HEK293 (cell line): ENCODE measurements at regions not wholly inside any gene's neighbourhood (a gene's known extent, or its start where the extent isn't known, plus 50 kb on each side); places are given as distances from the start of the nearest gene placed in this dataset.
A peak's percentile ranks its signal among the peaks of the same experiment; 100 is the strongest.

Experiments
- CTCF ChIA-PET: fragments of 350-600 bp; formaldehyde crosslinking; extraction: SDS; loops from one replicate; lab custom pipeline; 2021; ENCODE audit warnings: antibody characterized with exemption; lab: Yijun Ruan, JAX
- POLR2A ChIA-PET: fragments of 300-600 bp; formaldehyde crosslinking; extraction: SDS; loops from one replicate; lab custom pipeline; 2020; ENCODE audit warnings: antibody characterized with exemption, inconsistent platforms; lab: Yijun Ruan, JAX
- H3K27ac ChIP-seq: fragments of 200-500 bp; sonication (Bioruptor generic); 2 replicates; pipeline ENCODE4 v1.5.1; 2014; ENCODE audit warnings: low read depth, low read length, control low read depth, inconsistent platforms; ENCODE audit errors: extremely low read depth
- H3K36me3 ChIP-seq, 2 experiments: fragments of 200-500 bp in 1 of 2; sonication (Bioruptor generic) in 1 of 2; 1 replicate in 1 of 2; 2 replicates in 1 of 2; pipeline ENCODE4 v1.5.1; 2014 to 2017; ENCODE audit warnings: inconsistent platforms in 2 of 2, low read length in 2 of 2; ENCODE audit not compliant: control insufficient read depth in 2 of 2, insufficient read depth in 1 of 2
- H3K4me1 ChIP-seq: fragments of 200-500 bp; sonication (Bioruptor generic); 2 replicates; pipeline ENCODE4 v1.5.1; 2014; ENCODE audit warnings: mild to moderate bottlenecking, low read length, inconsistent platforms; ENCODE audit not compliant: control insufficient read depth, insufficient read depth
- H3K4me3 ChIP-seq: 2 replicates; pipeline ENCODE4 v1.5.1; 2011; ENCODE audit warnings: low read depth, mild to moderate bottlenecking, control low read depth, low read length, moderate library complexity
- H3K9me3 ChIP-seq: fragments of 200-500 bp; sonication (Bioruptor generic); 2 replicates; pipeline ENCODE4 v1.5.1; 2014; ENCODE audit warnings: low read depth, low read length, inconsistent platforms; ENCODE audit not compliant: control insufficient read depth, insufficient read depth
- BCL11A ChIP-seq: fragments of 450-650 bp; formaldehyde crosslinking; IDR thresholded peaks from 2 replicates; pipeline ENCODE4 v1.5.1; 2016; ENCODE audit warnings: low read depth, missing biosample characterization, missing genetic modification characterization
- GLIS1 ChIP-seq: fragments of 450-650 bp; formaldehyde crosslinking; IDR thresholded peaks from 2 replicates; pipeline ENCODE4 v1.5.1; 2016; ENCODE audit warnings: missing biosample characterization, missing genetic modification characterization
- HOXD13 ChIP-seq: sonication (generic); formaldehyde crosslinking; IDR thresholded peaks from 2 replicates; pipeline ENCODE4 v1.8.0; 2022; ENCODE audit warnings: missing genetic modification reagents, borderline replicate concordance
- KLF1 ChIP-seq: fragments of 450-650 bp; formaldehyde crosslinking; IDR thresholded peaks from 2 replicates; pipeline ENCODE4 v1.5.1; 2016; ENCODE audit warnings: missing biosample characterization, missing genetic modification characterization
- MYNN ChIP-seq: fragments of 450-650 bp; formaldehyde crosslinking; IDR thresholded peaks from 2 replicates; pipeline ENCODE4 v1.5.1; 2016; ENCODE audit warnings: missing biosample characterization, missing genetic modification characterization, borderline replicate concordance
- SETDB1 ChIP-seq: IDR thresholded peaks from one replicate; pipeline ENCODE4 v1.6.1; 2017; ENCODE audit warnings: mild to moderate bottlenecking, low read length, moderate library complexity, mixed read lengths; ENCODE audit not compliant: insufficient read length
- TSHZ1 ChIP-seq: fragments of 450-650 bp; formaldehyde crosslinking; IDR thresholded peaks from 2 replicates; pipeline ENCODE4 v1.5.1; 2016; ENCODE audit warnings: missing biosample characterization, missing genetic modification characterization, borderline replicate concordance
- ZBTB17 ChIP-seq: fragments of 450-650 bp; formaldehyde crosslinking; IDR thresholded peaks from 2 replicates; pipeline ENCODE4 v1.5.1; 2016; ENCODE audit warnings: missing biosample characterization, missing genetic modification characterization
- ZBTB21 ChIP-seq: fragments of 450-650 bp; formaldehyde crosslinking; IDR thresholded peaks from 2 replicates; pipeline ENCODE4 v1.5.1; 2017; ENCODE audit warnings: missing biosample characterization, missing genetic modification characterization
- ZBTB7A ChIP-seq: fragments of 450-650 bp; formaldehyde crosslinking; IDR thresholded peaks from 2 replicates; pipeline ENCODE4 v1.5.1; 2016; ENCODE audit warnings: low read depth, missing biosample characterization, missing genetic modification characterization
- ZFP69B ChIP-seq: fragments of 450-650 bp; formaldehyde crosslinking; IDR thresholded peaks from 2 replicates; pipeline ENCODE4 v1.5.1; 2016; ENCODE audit warnings: missing biosample characterization, missing genetic modification characterization
- ZNF121 ChIP-seq: fragments of 450-650 bp; formaldehyde crosslinking; IDR thresholded peaks from 2 replicates; pipeline ENCODE4 v1.5.1; 2016; ENCODE audit warnings: missing biosample characterization, missing genetic modification characterization
- ZNF133 ChIP-seq: fragments of 450-650 bp; formaldehyde crosslinking; IDR thresholded peaks from 2 replicates; pipeline ENCODE4 v1.5.1; 2016; ENCODE audit warnings: missing biosample characterization, missing genetic modification characterization
- ZNF174 ChIP-seq: fragments of 450-650 bp; formaldehyde crosslinking; IDR thresholded peaks from 2 replicates; pipeline ENCODE4 v1.5.0; 2017; ENCODE audit warnings: missing biosample characterization, mild to moderate bottlenecking, missing genetic modification characterization
- ZNF214 ChIP-seq: fragments of 450-650 bp; formaldehyde crosslinking; IDR thresholded peaks from 2 replicates; pipeline ENCODE4 v1.5.1; 2017; ENCODE audit warnings: missing biosample characterization, mild to moderate bottlenecking, missing genetic modification characterization, borderline replicate concordance
- ZNF248 ChIP-seq: fragments of 450-650 bp; formaldehyde crosslinking; IDR thresholded peaks from 2 replicates; pipeline ENCODE4 v1.5.1; 2017; ENCODE audit warnings: missing biosample characterization, missing genetic modification characterization
- ZNF518A ChIP-seq: fragments of 450-650 bp; formaldehyde crosslinking; conservative IDR thresholded peaks from 2 replicates; pipeline ENCODE4 v1.5.1; 2016; ENCODE audit warnings: low read depth, missing biosample characterization, missing genetic modification characterization
- ZNF530 ChIP-seq: fragments of 450-650 bp; formaldehyde crosslinking; IDR thresholded peaks from 2 replicates; pipeline ENCODE4 v1.5.1; 2016; ENCODE audit warnings: low read depth, missing biosample characterization, missing genetic modification characterization
- ZNF600 ChIP-seq: fragments of 450-650 bp; formaldehyde crosslinking; IDR thresholded peaks from 2 replicates; pipeline ENCODE4 v1.5.1; 2016; ENCODE audit warnings: missing biosample characterization, missing genetic modification characterization
- ZNF658 ChIP-seq: fragments of 450-650 bp; formaldehyde crosslinking; IDR thresholded peaks from 2 replicates; pipeline ENCODE4; 2016; ENCODE audit warnings: missing biosample characterization, missing genetic modification characterization
- ZSCAN16 ChIP-seq: fragments of 450-650 bp; formaldehyde crosslinking; IDR thresholded peaks from 2 replicates; pipeline ENCODE4 v1.5.1; 2016; ENCODE audit warnings: missing biosample characterization, missing genetic modification characterization
- TF ChIP-seq, protein P1 (sequence below): fragments of 450-650 bp; IDR thresholded peaks from 2 replicates; pipeline ENCODE4 v1.5.1; 2018; ENCODE audit warnings: missing biosample characterization, missing genetic modification characterization
- TF ChIP-seq, protein P2 (sequence below): sonication (generic); formaldehyde crosslinking; IDR thresholded peaks from 2 replicates; pipeline ENCODE4 v1.8.1; 2022; ENCODE audit warnings: mild to moderate bottlenecking, moderate library complexity, missing genetic modification reagents
- TF ChIP-seq, protein P3 (sequence below): fragments of 450-650 bp; formaldehyde crosslinking; IDR thresholded peaks from 2 replicates; pipeline ENCODE4 v1.5.1; 2016; ENCODE audit warnings: missing biosample characterization, missing genetic modification characterization

GRCh38 chr5:158172005-158172404 lies 313.1 kb upstream of the CLINT1 start (continued):
- TF ChIP-seq TSHZ1 (tag by site-specific recombination) = no peak
- no peak for TF ChIP-seq ZNF214 (tag by site-specific recombination)
- TF ChIP-seq KLF1 (tag by site-specific recombination) = no peak
- TF ChIP-seq MYNN (tag by site-specific recombination) = no peak
- no peak for TF ChIP-seq ZNF121 (tag by site-specific recombination)
- TF ChIP-seq ZBTB17 (tag by site-specific recombination) = no peak
- no peak for TF ChIP-seq BCL11A (tag by site-specific recombination)
- no peak for TF ChIP-seq HOXD13 (CRISPR knock-in tag)
- no peak for TF ChIP-seq ZFP69B (tag by site-specific recombination)
- TF ChIP-seq, all 188 proteins: peak for 0

GRCh38 chr5:158170534-158170933 lies 311.6 kb upstream of the CLINT1 start:
- peaks cover 8% of the 10 kb centered on the region for H3K4me1 ChIP-seq
- H3K4me3 ChIP-seq = no peak overlapping the region
- TF ChIP-seq, protein P1, sequence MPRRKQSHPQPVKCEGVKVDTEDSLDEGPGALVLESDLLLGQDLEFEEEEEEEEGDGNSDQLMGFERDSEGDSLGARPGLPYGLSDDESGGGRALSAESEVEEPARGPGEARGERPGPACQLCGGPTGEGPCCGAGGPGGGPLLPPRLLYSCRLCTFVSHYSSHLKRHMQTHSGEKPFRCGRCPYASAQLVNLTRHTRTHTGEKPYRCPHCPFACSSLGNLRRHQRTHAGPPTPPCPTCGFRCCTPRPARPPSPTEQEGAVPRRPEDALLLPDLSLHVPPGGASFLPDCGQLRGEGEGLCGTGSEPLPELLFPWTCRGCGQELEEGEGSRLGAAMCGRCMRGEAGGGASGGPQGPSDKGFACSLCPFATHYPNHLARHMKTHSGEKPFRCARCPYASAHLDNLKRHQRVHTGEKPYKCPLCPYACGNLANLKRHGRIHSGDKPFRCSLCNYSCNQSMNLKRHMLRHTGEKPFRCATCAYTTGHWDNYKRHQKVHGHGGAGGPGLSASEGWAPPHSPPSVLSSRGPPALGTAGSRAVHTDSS (tag by site-specific recombination) = 0 out of 2 replicates have a peak, but pooled peaks have one; percentile 38
- no peak for TF ChIP-seq ZNF600 (tag by site-specific recombination)
- TF ChIP-seq GLIS1 (tag by site-specific recombination) = peak; percentile 51
- TF ChIP-seq, protein P2, sequence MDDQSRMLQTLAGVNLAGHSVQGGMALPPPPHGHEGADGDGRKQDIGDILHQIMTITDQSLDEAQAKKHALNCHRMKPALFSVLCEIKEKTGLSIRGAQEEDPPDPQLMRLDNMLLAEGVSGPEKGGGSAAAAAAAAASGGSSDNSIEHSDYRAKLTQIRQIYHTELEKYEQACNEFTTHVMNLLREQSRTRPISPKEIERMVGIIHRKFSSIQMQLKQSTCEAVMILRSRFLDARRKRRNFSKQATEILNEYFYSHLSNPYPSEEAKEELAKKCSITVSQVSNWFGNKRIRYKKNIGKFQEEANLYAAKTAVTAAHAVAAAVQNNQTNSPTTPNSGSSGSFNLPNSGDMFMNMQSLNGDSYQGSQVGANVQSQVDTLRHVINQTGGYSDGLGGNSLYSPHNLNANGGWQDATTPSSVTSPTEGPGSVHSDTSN = no peak
- TF ChIP-seq ZBTB7A = no peak
- TF ChIP-seq ZNF133 = no peak
- TF ChIP-seq SETDB1 = no peak
- TF ChIP-seq, protein P3, sequence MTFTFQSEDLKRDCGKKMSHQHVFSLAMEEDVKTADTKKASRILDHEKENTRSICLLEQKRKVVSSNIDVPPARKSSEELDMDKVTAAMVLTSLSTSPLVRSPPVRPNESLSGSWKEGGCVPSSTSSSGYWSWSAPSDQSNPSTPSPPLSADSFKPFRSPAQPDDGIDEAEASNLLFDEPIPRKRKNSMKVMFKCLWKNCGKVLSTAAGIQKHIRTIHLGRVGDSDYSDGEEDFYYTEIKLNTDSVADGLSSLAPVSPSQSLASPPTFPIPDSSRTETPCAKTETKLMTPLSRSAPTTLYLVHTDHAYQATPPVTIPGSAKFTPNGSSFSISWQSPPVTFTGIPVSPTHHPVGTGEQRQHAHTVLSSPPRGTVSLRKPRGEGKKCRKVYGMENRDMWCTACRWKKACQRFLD (tag by site-specific recombination) = no peak
- no peak for TF ChIP-seq ZNF658 (tag by site-specific recombination)
- no peak for TF ChIP-seq ZNF248 (tag by site-specific recombination)
- TF ChIP-seq ZSCAN16 (tag by site-specific recombination) = no peak
- no peak for TF ChIP-seq ZBTB21 (tag by site-specific recombination)
- TF ChIP-seq ZNF174 (tag by site-specific recombination) = no peak
- TF ChIP-seq ZNF530 (tag by site-specific recombination) = no peak
- no peak for TF ChIP-seq ZNF518A
- CTCF ChIA-PET = interaction anchor here (0.7 to 2.0 kb wide), 5 partner anchors 16 to 408 kb away, joined by 3 to 5 read pairs (median 4); no protein-coding TSS in a partner anchor
- POLR2A ChIA-PET = no interaction called here
- H3K36me3 ChIP-seq = no peaks in the 10 kb centered on the region
- no peak overlapping the region for H3K27ac ChIP-seq
- H3K9me3 ChIP-seq = no peaks in the 10 kb centered on the region
